Keratinocyte (primary cell): ENCODE measurements at regions not wholly inside any gene's neighbourhood (a gene's known extent, or its start where the extent isn't known, plus 50 kb on each side); places are given as distances from the start of the nearest gene placed in this dataset.

Source experiments
- DNase-seq: peaks from one replicate; pipeline ENCODE4 v3.0.0-alpha.2; 2011; ENCODE audit warnings: low read depth, missing footprints, low spot score
- FAIRE-seq: peaks from 2 replicates; lab custom pipeline; 2011; peaks lifted over from hg19 to GRCh38; lab: Jason Lieb, UNC
- H2AFZ ChIP-seq: 2 replicates; pipeline ENCODE4 v1.6.0; 2012; ENCODE audit warnings: low read length, control low read depth, inconsistent platforms; ENCODE audit not compliant: control insufficient read depth
- H3K27ac ChIP-seq: 2 replicates; pipeline ENCODE4 v1.5.1; 2011; ENCODE audit warnings: low read length; ENCODE audit not compliant: control insufficient read depth, insufficient read depth
- H3K27me3 ChIP-seq: 3 replicates; pipeline ENCODE4 v1.6.0; 2011; ENCODE audit warnings: low read length; ENCODE audit not compliant: control insufficient read depth, insufficient read depth; ENCODE audit errors: extremely low read depth
- H3K36me3 ChIP-seq, 2 experiments: 2 replicates in 1 of 2; 3 replicates in 1 of 2; pipeline ENCODE4 v1.5.1; 2011; ENCODE audit warnings: low read length in 2 of 2, mild to moderate bottlenecking in 1 of 2; ENCODE audit not compliant: control insufficient read depth in 2 of 2, insufficient read depth in 2 of 2; ENCODE audit errors: extremely low read depth in 1 of 2
- H3K4me1 ChIP-seq: 3 replicates; pipeline ENCODE4 v1.5.1; 2011; ENCODE audit warnings: low read length; ENCODE audit not compliant: control insufficient read depth, insufficient read depth; ENCODE audit errors: extremely low read depth
- H3K4me2 ChIP-seq: 3 replicates; pipeline ENCODE4 v1.6.0; 2011; ENCODE audit warnings: low read depth, low read length; ENCODE audit not compliant: control insufficient read depth, insufficient read depth; ENCODE audit errors: extremely low read depth
- H3K4me3 ChIP-seq, 3 experiments: fragments of 200-600 bp in 1 of 3; sonication (generic) in 1 of 3; 2 replicates in 2 of 3; 3 replicates in 1 of 3; pipeline ENCODE4 v1.5.1; 2011 to 2016; ENCODE audit warnings: low read length in 3 of 3, mild to moderate bottlenecking in 3 of 3, control low read depth in 2 of 3, inconsistent platforms in 1 of 3, low read depth in 1 of 3, mixed read lengths in 1 of 3, mixed run types in 1 of 3, moderate library complexity in 1 of 3; ENCODE audit not compliant: control insufficient read depth in 2 of 3, insufficient read depth in 2 of 3; ENCODE audit errors: extremely low read depth in 1 of 3
- H3K79me2 ChIP-seq: 2 replicates; pipeline ENCODE4 v1.6.0; 2012; ENCODE audit warnings: low read length; ENCODE audit not compliant: control insufficient read depth, insufficient read depth
- H3K9ac ChIP-seq: 3 replicates; pipeline ENCODE4 v1.6.0; 2011; ENCODE audit warnings: low read length; ENCODE audit not compliant: control insufficient read depth, insufficient read depth; ENCODE audit errors: extremely low read depth
- H3K9me1 ChIP-seq: 3 replicates; pipeline ENCODE4 v1.6.0; 2011; ENCODE audit warnings: low read length; ENCODE audit not compliant: control insufficient read depth, insufficient read depth; ENCODE audit errors: extremely low read depth
- H3K9me3 ChIP-seq: 2 replicates; pipeline ENCODE4 v1.5.1; 2012; ENCODE audit warnings: low read depth, low read length; ENCODE audit not compliant: control insufficient read depth
- H4K20me1 ChIP-seq: 3 replicates; pipeline ENCODE4 v1.6.0; 2011; ENCODE audit warnings: low read length; ENCODE audit not compliant: control insufficient read depth, insufficient read depth; ENCODE audit errors: extremely low read depth
- CTCF ChIP-seq, 3 experiments: IDR thresholded peaks in 1 of 3; conservative IDR thresholded peaks in 1 of 3; optimal IDR thresholded peaks in 1 of 3; 2 replicates in 2 of 3; 3 replicates in 1 of 3; pipeline versions ENCODE3 to v1.5.1; 2011; ENCODE audit warnings: low read length in 3 of 3, mild to moderate bottlenecking in 3 of 3, moderate library complexity in 2 of 3, control low read depth in 1 of 3, inconsistent platforms in 1 of 3; ENCODE audit not compliant: insufficient read depth in 2 of 3; ENCODE audit errors: extremely low read depth in 1 of 3
- EZH2 ChIP-seq: IDR thresholded peaks from one replicate; pipeline ENCODE4 v1.6.1; 2012; ENCODE audit warnings: inconsistent platforms, mild to moderate bottlenecking, low read length, moderate library complexity
- dilution Hi-C: fragments of 300-500 bp; cut with MboI; formaldehyde crosslinking; loops from one replicate; pipeline ENCODE4 v1.7.0; 2020; ENCODE audit warnings: low sequenced_read_pairs; ENCODE audit not compliant: extremely low pct_ligation_motif_present

- TF ChIP-seq CTCF (optimal IDR thresholded peaks at IDR 0.05 in 1 of 3, IDR thresholded peaks at IDR 0.05 in 1 of 3, conservative IDR thresholded peaks at IDR 0.05 in 1 of 3; ENCODE audit: extremely low read depth in 1 of 3, insufficient read depth in 2 of 3, low read length in 3 of 3) (no peak), EZH2 (no peak)
- no peaks in the 10 kb centered on the region for H3K9me1 ChIP-seq
- H3K4me3 ChIP-seq: no peak overlapping the region
- no peak overlapping the region for H3K27ac ChIP-seq
- dilution Hi-C loops: no loop called here
- no peak overlapping the region for H3K4me2 ChIP-seq
- no peaks in the 10 kb centered on the region for H3K9me3 ChIP-seq
- no peak overlapping the region for H2AFZ ChIP-seq
- FAIRE-seq (no peak), DNase-seq (no peak)
- no peaks in the 10 kb centered on the region for H3K36me3 ChIP-seq
- no peaks in the 10 kb centered on the region for H3K27me3 ChIP-seq
- no peaks in the 10 kb centered on the region for H3K4me1 ChIP-seq
- no peaks in the 10 kb centered on the region for H4K20me1 ChIP-seq
- no peak overlapping the region for H3K9ac ChIP-seq
- H3K79me2 ChIP-seq: no peaks in the 10 kb centered on the region
These were observed 55.0 kb upstream of the RGS5 start for GRCh38 chr1:163257763-163258162.

- Histone ChIP-seq H3K27me3 (no peaks in the 10 kb centered on the region), H3K9me3 (no peaks in the 10 kb centered on the region), H3K4me1 (no peaks in the 10 kb centered on the region), H4K20me1 (no peaks in the 10 kb centered on the region), H3K4me3 (no peak overlapping the region), H3K36me3 (no peaks in the 10 kb centered on the region), H3K79me2 (no peaks in the 10 kb centered on the region), H3K9ac (no peak overlapping the region), H2AFZ (no peak overlapping the region), H3K27ac (no peak overlapping the region), H3K9me1 (no peaks in the 10 kb centered on the region), H3K4me2 (no peak overlapping the region)
- TF ChIP-seq CTCF (optimal IDR thresholded peaks at IDR 0.05 in 1 of 3, IDR thresholded peaks at IDR 0.05 in 1 of 3, conservative IDR thresholded peaks at IDR 0.05 in 1 of 3; ENCODE audit: extremely low read depth in 1 of 3, insufficient read depth in 2 of 3, low read length in 3 of 3) (no peak), EZH2 (no peak)
- FAIRE-seq (no peak), DNase-seq (no peak)
- dilution Hi-C loops: no loop called here
These were observed 55.5 kb upstream of the RGS5 start for GRCh38 chr1:163258181-163258580.
